Islet precursor cell (in vitro differentiated cells): ENCODE measurements at regions not wholly inside any gene's neighbourhood (a gene's known extent, or its start where the extent isn't known, plus 50 kb on each side); places are given as distances from the start of the nearest gene placed in this dataset.

Source experiments
- DNase-seq: peaks from one replicate; pipeline ENCODE4 v3.0.0-alpha.2; 2018

GRCh38 chr10:4687397-4687796 lies 138.6 kb upstream of the AKR1E2 start:
- DNase-seq: peak; percentile 80

- peak; percentile 79 for DNase-seq
Measured at GRCh38 chr10:4686644-4686996, 139.4 kb upstream of the AKR1E2 start.

- DNase-seq: no peak
Measured at GRCh38 chr10:4685904-4686643, 139.9 kb upstream of the AKR1E2 start.

- no peak for DNase-seq
Measured at GRCh38 chr10:4685491-4685890, 140.5 kb upstream of the AKR1E2 start.

- no peak for DNase-seq
Measured at GRCh38 chr10:4684434-4684833, 141.6 kb upstream of the AKR1E2 start.

GRCh38 chr10:4683838-4684237 lies 142.2 kb upstream of the AKR1E2 start:
- DNase-seq: no peak

- no peak for DNase-seq
Measured at GRCh38 chr10:4683137-4683536, 142.9 kb upstream of the AKR1E2 start.

- no peak for DNase-seq
Measured at GRCh38 chr10:4678951-4679671, 146.9 kb upstream of the AKR1E2 start.

GRCh38 chr10:4678023-4678950 lies 147.7 kb upstream of the AKR1E2 start:
- no peak for DNase-seq

GRCh38 chr10:4677296-4678021 lies 148.5 kb upstream of the AKR1E2 start:
- no peak for DNase-seq

- DNase-seq: no peak
Measured at GRCh38 chr10:4676566-4676965, 149.4 kb upstream of the AKR1E2 start.

- DNase-seq: no peak
Measured at GRCh38 chr10:4675808-4676207, 150.2 kb upstream of the AKR1E2 start.

GRCh38 chr10:4673279-4674040 lies 152.5 kb upstream of the AKR1E2 start:
- no peak for DNase-seq

GRCh38 chr10:4672201-4672600 lies 153.8 kb upstream of the AKR1E2 start:
- DNase-seq: no peak

- peak; percentile 82 for DNase-seq
Measured at GRCh38 chr10:4671451-4672145, 154.4 kb upstream of the AKR1E2 start.

GRCh38 chr10:4670737-4671136 lies 155.3 kb upstream of the AKR1E2 start:
- DNase-seq: no peak

GRCh38 chr10:4669585-4669984 lies 156.4 kb upstream of the AKR1E2 start:
- no peak for DNase-seq

- DNase-seq: peak; percentile 98
Measured at GRCh38 chr10:4663162-4663992, 162.6 kb upstream of the AKR1E2 start.

GRCh38 chr10:4662576-4663161 lies 163.3 kb upstream of the AKR1E2 start:
- DNase-seq: peak; percentile 79
